ENCODE measurements at regions not wholly inside any gene's neighbourhood (a gene's known extent, or its start where the extent isn't known, plus 50 kb on each side); places are given as distances from the start of the nearest gene placed in this dataset.

DNA sequence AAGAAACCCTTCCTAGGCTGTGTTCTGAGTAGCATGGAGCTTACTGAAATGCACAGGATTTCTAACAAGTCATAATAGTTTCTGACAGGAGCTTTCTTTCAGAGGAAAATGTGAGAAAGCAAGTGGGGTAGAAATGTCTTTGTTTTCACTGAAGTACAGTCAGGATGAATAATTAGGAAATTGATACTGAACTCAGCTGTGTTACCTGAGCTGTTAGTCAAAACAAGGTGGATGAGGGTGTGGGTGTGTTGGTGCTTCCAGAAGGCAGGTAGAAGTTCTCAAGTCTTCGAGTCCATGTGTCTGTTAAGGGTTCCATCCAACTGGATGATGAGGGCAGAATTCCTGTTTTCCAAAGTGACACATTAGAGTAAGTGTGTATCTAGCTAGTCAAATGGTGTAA is 122.4 kb downstream of the BASP1 start:
- BruUV-seq (replicated peaks), result no TSS peak
- Histone ChIP-seq H3K36me3 (ENCODE audit: insufficient read depth, low read length, poor library complexity, severe bottlenecking) (no peaks in the 10 kb centered on the region), H3K27ac (ENCODE audit: low read depth, low read length, poor library complexity, severe bottlenecking) (no peak overlapping the region), H3K4me1 (ENCODE audit: insufficient read depth, low read length, poor library complexity, severe bottlenecking) (peaks cover 11% of the 10 kb centered on the region), H3K4me3 (ENCODE audit: low read depth, low read length, poor library complexity, severe bottlenecking) (no peak overlapping the region), H3K27me3 (replicated peaks; ENCODE audit: insufficient read depth, low read depth, low read length, poor library complexity) (no peaks in the 10 kb centered on the region), H3K9me3 (ENCODE audit: low read depth, low read length, poor library complexity, severe bottlenecking) (peaks cover 13% of the 10 kb centered on the region)
- ChIA-PET POLR2A (ENCODE audit: low non-redundant PET) (no interaction called here), CTCF (no interaction called here)
- no peak for DNase-seq (ENCODE audit: low spot score)
- intact Hi-C loops (cut with micrococcal nuclease; ENCODE audit: unreplicated experiment), result no loop called here
- no peak for TF ChIP-seq EZH2 (IDR thresholded peaks at IDR 0.05; ENCODE audit: borderline replicate concordance, low read depth, low read length, poor library complexity, severe bottlenecking)
- TF ChIP-seq, protein P1, sequence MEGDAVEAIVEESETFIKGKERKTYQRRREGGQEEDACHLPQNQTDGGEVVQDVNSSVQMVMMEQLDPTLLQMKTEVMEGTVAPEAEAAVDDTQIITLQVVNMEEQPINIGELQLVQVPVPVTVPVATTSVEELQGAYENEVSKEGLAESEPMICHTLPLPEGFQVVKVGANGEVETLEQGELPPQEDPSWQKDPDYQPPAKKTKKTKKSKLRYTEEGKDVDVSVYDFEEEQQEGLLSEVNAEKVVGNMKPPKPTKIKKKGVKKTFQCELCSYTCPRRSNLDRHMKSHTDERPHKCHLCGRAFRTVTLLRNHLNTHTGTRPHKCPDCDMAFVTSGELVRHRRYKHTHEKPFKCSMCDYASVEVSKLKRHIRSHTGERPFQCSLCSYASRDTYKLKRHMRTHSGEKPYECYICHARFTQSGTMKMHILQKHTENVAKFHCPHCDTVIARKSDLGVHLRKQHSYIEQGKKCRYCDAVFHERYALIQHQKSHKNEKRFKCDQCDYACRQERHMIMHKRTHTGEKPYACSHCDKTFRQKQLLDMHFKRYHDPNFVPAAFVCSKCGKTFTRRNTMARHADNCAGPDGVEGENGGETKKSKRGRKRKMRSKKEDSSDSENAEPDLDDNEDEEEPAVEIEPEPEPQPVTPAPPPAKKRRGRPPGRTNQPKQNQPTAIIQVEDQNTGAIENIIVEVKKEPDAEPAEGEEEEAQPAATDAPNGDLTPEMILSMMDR (conservative IDR thresholded peaks at IDR 0.05; ENCODE audit: low read depth, low read length), result no peak

DNA sequence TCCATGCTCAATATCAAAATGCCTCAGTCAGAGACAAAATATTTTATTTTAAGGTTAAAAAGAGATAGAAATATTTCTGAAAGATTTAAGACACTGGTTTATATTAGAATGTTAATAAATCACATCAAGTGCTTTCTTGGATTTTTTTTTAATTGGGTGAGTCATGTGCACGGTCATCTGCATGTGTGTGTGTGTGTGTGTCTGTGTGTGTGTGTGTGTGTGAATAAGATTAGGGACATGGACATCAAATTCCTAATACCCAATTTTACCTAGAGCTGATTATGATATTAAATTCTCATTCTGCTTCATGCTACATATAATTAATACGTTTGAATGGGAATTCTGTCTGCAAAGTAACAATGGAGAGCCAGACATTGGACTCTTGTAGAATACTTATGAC is 122.9 kb downstream of the BASP1 start:
- peak; percentile 33 for DNase-seq (ENCODE audit: low spot score)
- peaks cover 11% of the 10 kb centered on the region for H3K4me1 ChIP-seq (ENCODE audit: insufficient read depth, low read length, poor library complexity, severe bottlenecking)
- H3K27me3 ChIP-seq (replicated peaks; ENCODE audit: insufficient read depth, low read depth, low read length, poor library complexity), result no peaks in the 10 kb centered on the region
- H3K4me3 ChIP-seq (ENCODE audit: low read depth, low read length, poor library complexity, severe bottlenecking), result no peak overlapping the region
- peaks cover 13% of the 10 kb centered on the region for H3K9me3 ChIP-seq (ENCODE audit: low read depth, low read length, poor library complexity, severe bottlenecking)
- no peak overlapping the region for H3K27ac ChIP-seq (ENCODE audit: low read depth, low read length, poor library complexity, severe bottlenecking)
- H3K36me3 ChIP-seq (ENCODE audit: insufficient read depth, low read length, poor library complexity, severe bottlenecking), result no peaks in the 10 kb centered on the region
- BruUV-seq (replicated peaks), result no TSS peak
- ChIA-PET POLR2A (ENCODE audit: low non-redundant PET) (no interaction called here), CTCF (no interaction called here)
- no peak for TF ChIP-seq EZH2 (IDR thresholded peaks at IDR 0.05; ENCODE audit: borderline replicate concordance, low read depth, low read length, poor library complexity, severe bottlenecking)
- TF ChIP-seq, protein P1 (conservative IDR thresholded peaks at IDR 0.05; ENCODE audit: low read depth, low read length), result no peak
- intact Hi-C loops (cut with micrococcal nuclease; ENCODE audit: unreplicated experiment), result no loop called here

DNA sequence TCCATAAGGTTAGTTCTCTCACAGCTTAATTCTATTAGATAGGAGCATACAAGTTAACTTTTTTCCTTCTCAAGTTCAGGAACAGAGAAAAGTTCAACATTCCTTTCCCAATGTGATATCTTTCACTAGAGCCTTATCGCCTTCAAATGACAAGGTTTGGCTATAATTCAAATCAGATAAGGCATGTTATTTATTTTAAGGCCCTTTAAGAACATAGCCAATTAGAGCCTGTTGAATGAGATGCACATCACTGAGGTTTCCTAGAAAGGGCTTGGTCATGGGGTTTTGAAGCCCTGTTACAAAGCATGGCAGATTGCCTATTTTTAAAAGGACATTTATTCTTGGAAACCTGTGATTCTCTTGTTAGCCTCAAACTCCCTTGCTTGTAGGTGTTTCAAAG is 123.4 kb downstream of the BASP1 start:
- intact Hi-C loops (cut with micrococcal nuclease; ENCODE audit: unreplicated experiment), result no loop called here
- Histone ChIP-seq H3K9me3 (ENCODE audit: low read depth, low read length, poor library complexity, severe bottlenecking) (peaks cover 13% of the 10 kb centered on the region), H3K27me3 (replicated peaks; ENCODE audit: insufficient read depth, low read depth, low read length, poor library complexity) (no peaks in the 10 kb centered on the region), H3K4me1 (ENCODE audit: insufficient read depth, low read length, poor library complexity, severe bottlenecking) (peaks cover 11% of the 10 kb centered on the region), H3K36me3 (ENCODE audit: insufficient read depth, low read length, poor library complexity, severe bottlenecking) (no peaks in the 10 kb centered on the region), H3K27ac (ENCODE audit: low read depth, low read length, poor library complexity, severe bottlenecking) (no peak overlapping the region), H3K4me3 (ENCODE audit: low read depth, low read length, poor library complexity, severe bottlenecking) (no peak overlapping the region)
- POLR2A ChIA-PET (ENCODE audit: low non-redundant PET), result no interaction called here
- TF ChIP-seq, protein P1 (conservative IDR thresholded peaks at IDR 0.05; ENCODE audit: low read depth, low read length), result no peak
- TF ChIP-seq EZH2 (IDR thresholded peaks at IDR 0.05; ENCODE audit: borderline replicate concordance, low read depth, low read length, poor library complexity, severe bottlenecking), result no peak
- no TSS peak for BruUV-seq (replicated peaks)
- DNase-seq (ENCODE audit: low spot score), result peak; percentile 64
- CTCF ChIA-PET, result no interaction called here
